GM10266 (cell line): ENCODE measurements at regions not wholly inside any gene's neighbourhood (a gene's known extent, or its start where the extent isn't known, plus 50 kb on each side); places are given as distances from the start of the nearest gene placed in this dataset.

Source experiments
- DNase-seq: peaks from one replicate; pipeline ENCODE4 v3.0.0; 2012; ENCODE audit errors: extremely low spot score
- TF ChIP-seq, protein P1 (sequence below): IDR thresholded peaks from 2 replicates; pipeline ENCODE4 v1.5.1; 2012; ENCODE audit warnings: mild to moderate bottlenecking, low read depth; ENCODE audit not compliant: control insufficient read depth, insufficient read depth; ENCODE audit errors: missing control alignments

- TF ChIP-seq, protein P1, sequence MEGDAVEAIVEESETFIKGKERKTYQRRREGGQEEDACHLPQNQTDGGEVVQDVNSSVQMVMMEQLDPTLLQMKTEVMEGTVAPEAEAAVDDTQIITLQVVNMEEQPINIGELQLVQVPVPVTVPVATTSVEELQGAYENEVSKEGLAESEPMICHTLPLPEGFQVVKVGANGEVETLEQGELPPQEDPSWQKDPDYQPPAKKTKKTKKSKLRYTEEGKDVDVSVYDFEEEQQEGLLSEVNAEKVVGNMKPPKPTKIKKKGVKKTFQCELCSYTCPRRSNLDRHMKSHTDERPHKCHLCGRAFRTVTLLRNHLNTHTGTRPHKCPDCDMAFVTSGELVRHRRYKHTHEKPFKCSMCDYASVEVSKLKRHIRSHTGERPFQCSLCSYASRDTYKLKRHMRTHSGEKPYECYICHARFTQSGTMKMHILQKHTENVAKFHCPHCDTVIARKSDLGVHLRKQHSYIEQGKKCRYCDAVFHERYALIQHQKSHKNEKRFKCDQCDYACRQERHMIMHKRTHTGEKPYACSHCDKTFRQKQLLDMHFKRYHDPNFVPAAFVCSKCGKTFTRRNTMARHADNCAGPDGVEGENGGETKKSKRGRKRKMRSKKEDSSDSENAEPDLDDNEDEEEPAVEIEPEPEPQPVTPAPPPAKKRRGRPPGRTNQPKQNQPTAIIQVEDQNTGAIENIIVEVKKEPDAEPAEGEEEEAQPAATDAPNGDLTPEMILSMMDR = no peak
- DNase-seq = no peak
Observed at GRCh38 chr4:30968926-30969325, 248.8 kb downstream of the PCDH7 start.

GRCh38 chr4:30972542-30972941 is 252.4 kb downstream of the PCDH7 start:
- TF ChIP-seq, protein P1 = no peak
- no peak for DNase-seq

DNA sequence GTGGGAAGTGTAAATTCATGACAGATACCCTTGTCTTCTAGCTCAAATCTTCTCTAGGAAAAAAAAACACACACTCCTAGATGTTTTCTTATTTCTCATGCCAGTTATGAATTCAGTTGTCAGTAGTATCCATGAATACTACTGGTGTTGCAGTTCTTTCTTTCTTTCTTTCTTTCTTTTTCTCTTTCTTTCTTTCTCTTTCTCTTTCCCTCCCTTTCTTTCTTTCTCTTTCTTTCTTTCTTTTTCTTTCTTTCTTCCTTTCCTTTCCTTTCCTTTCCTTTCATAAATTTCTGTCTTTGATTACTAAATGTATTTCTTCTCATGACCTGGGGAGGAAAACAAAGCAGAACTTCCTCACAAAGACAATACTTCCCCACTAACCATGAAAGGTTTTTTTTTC is 253.8 kb downstream of the PCDH7 start:
- DNase-seq = no peak
- TF ChIP-seq, protein P1 = no peak

DNA sequence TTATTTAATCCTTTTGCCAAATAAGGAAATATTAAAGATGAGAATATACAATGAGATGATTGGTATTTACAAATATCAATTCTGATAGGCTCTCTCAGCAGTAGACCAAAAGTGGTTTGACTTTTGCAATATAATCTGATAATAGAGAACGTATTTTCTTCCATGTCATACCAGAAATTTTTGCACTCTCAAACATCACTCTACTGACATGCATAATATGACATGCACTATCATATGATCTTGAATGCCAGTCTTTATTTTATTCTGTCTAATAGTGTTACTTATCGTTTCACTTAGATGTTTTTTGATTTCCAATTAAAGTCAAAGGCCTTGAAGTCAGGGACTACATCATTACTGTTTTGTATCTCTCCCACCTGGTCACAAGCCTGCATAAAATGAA is 259.2 kb downstream of the PCDH7 start:
- DNase-seq = no peak
- TF ChIP-seq, protein P1 = no peak

DNA sequence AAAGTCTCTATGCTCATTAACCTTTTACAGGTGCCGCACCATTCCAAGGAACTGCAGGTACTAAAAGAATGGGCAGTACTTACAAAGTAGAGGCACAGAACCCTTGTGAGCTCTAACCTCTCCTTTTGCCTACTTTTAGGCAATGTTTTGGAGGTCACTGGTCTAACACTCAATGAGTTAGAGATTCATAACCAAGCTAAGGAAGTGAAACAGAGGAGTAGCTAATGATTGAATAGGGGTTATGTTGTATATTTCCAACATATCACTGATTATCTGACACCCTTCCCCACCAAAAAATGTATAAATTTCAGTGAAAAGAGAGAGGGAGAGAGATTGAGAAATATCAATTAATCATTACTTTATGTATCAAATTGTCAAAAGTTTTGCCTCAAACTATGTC is 269.3 kb downstream of the PCDH7 start:
- DNase-seq = no peak
- TF ChIP-seq, protein P1 = no peak

DNA sequence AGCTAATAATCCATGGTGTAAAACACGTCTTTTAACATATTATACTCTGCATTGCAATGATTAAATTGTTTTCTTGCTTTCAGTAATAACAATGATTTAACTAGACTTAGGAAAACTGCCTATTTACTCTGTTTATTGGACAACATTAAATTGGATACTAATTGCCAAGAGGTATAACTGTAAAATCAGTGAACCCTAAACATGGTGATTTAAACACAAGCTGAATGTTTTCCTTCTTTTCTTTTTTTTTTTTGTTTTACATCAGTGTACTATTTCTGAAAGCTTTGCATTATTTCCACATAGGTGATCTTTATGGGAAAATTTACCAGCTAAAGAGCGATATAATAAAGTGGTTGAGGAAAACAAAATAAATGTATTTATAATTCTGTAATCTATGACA is 276.7 kb downstream of the PCDH7 start:
- TF ChIP-seq, protein P1 = no peak
- no peak for DNase-seq

GRCh38 chr4:31005037-31005436 is 284.9 kb downstream of the PCDH7 start:
- no peak for DNase-seq
- TF ChIP-seq, protein P1 = no peak
